ENCODE measurements at regions not wholly inside any gene's neighbourhood (a gene's known extent, or its start where the extent isn't known, plus 50 kb on each side); places are given as distances from the start of the nearest gene placed in this dataset.

GRCh38 chrY:13053501-13053900 is 148.8 kb downstream of the DDX3Y start:
- H2BK5ac ChIP-seq (ENCODE audit: low read depth, low read length): no peak overlapping the region
- CTCF ChIA-PET (ENCODE audit: partially characterized antibody): no interaction called here
- POLR2A ChIA-PET (ENCODE audit: partially characterized antibody): no interaction called here
- H3K14ac ChIP-seq (ENCODE audit: insufficient read length): no peak overlapping the region
- no peaks in the 10 kb centered on the region for H3K36me3 ChIP-seq (ENCODE audit: control insufficient read depth in 2 of 4, insufficient read depth in 4 of 4, low read length in 3 of 4)
- H3K18ac ChIP-seq (ENCODE audit: extremely low read depth, low read length): no peak overlapping the region
- no peak overlapping the region for H4K8ac ChIP-seq (ENCODE audit: extremely low read depth, insufficient read depth, low read length)
- H2BK12ac ChIP-seq (ENCODE audit: low read depth, low read length): no peak overlapping the region
- DNase-seq (ENCODE audit: low read depth in 1 of 2, low spot score in 2 of 2): no peak
- H4K20me1 ChIP-seq (replicated peaks in 1 of 2; ENCODE audit: control insufficient read depth in 1 of 2, insufficient read depth in 2 of 2, low read length in 2 of 2): no peaks in the 10 kb centered on the region
- H2AFZ ChIP-seq (ENCODE audit: low read length): no peak overlapping the region
- no peak overlapping the region for H2BK20ac ChIP-seq (ENCODE audit: low read length)
- no peak for FAIRE-seq
- H2BK15ac ChIP-seq (ENCODE audit: low read length): no peak overlapping the region
- H3K4ac ChIP-seq (replicated peaks; ENCODE audit: insufficient read length, low read depth, low read length): no peak overlapping the region
- no peak overlapping the region for H4K5ac ChIP-seq (ENCODE audit: insufficient read length, low read depth, low read length)
- H3K79me2 ChIP-seq (ENCODE audit: control insufficient read depth in 1 of 2, insufficient read depth in 2 of 2, low read length in 2 of 2): no peaks in the 10 kb centered on the region
- no peak overlapping the region for H2BK120ac ChIP-seq (replicated peaks; ENCODE audit: low read depth, low read length)
- no peaks in the 10 kb centered on the region; a peak in 1 of 4 replicates for H3K9me3 ChIP-seq (ENCODE audit: insufficient read depth in 2 of 2, low read depth in 1 of 2, low read length in 1 of 2)
- no peak overlapping the region for H3K4me2 ChIP-seq (ENCODE audit: insufficient read depth in 1 of 2, low read depth in 2 of 2, low read length in 2 of 2)
- no peak overlapping the region for H2AK5ac ChIP-seq (ENCODE audit: low read depth, low read length)
- H3K27ac ChIP-seq (ENCODE audit: low read depth, low read length): no peak overlapping the region
- H3K79me1 ChIP-seq (ENCODE audit: low read depth, low read length): no peaks in the 10 kb centered on the region
- no peak overlapping the region for H4K91ac ChIP-seq (replicated peaks; ENCODE audit: insufficient read length, low read length)
- TF ChIP-seq CTBP2 (IDR thresholded peaks at IDR 0.05; ENCODE audit: borderline replicate concordance, insufficient read depth, insufficient read length, low read length): no peak
- H3K23me2 ChIP-seq (ENCODE audit: low read depth, low read length): no peaks in the 10 kb centered on the region; the same call in 1 of the 2 replicates
- no peak overlapping the region for H3K4me3 ChIP-seq (ENCODE audit: extremely low read depth in 1 of 4, insufficient read depth in 2 of 4, low read depth in 3 of 4, low read length in 4 of 4)
- no peak overlapping the region for H3K9ac ChIP-seq (replicated peaks in 1 of 4; ENCODE audit: extremely low read depth in 1 of 4, low read depth in 3 of 4, low read length in 3 of 4)
- peaks cover 0 to 4% (median 0%) of the 10 kb centered on the region in 4 experiments; a peak in 1 of 7 replicates for H3K4me1 ChIP-seq (replicated peaks in 1 of 4; ENCODE audit: control insufficient read depth in 3 of 4, insufficient read depth in 4 of 4, low read length in 3 of 4)
- no peak overlapping the region for H3K56ac ChIP-seq (replicated peaks; ENCODE audit: insufficient read length, low read depth, low read length)
- no peak overlapping the region for H3K23ac ChIP-seq (ENCODE audit: insufficient read length)
- H3K27me3 ChIP-seq (replicated peaks in 1 of 4; ENCODE audit: control insufficient read depth in 3 of 4, extremely low read depth in 1 of 4, insufficient read depth in 3 of 4, low read length in 3 of 4): no peaks in the 10 kb centered on the region
